Gastroesophageal sphincter (tissue), 4 donors: ENCODE measurements at regions not wholly inside any gene's neighbourhood (a gene's known extent, or its start where the extent isn't known, plus 50 kb on each side); places are given as distances from the start of the nearest gene placed in this dataset.

Source experiments
- ATAC-seq: fragments of 150-250 bp; one replicate; pipeline ENCODE4 v1.9.1; 2016; ENCODE audit warnings: mild to moderate bottlenecking, moderate library complexity
- H3K27ac ChIP-seq, 4 donors: fragments of 200-600 bp; sonication (generic) in 3 of 4; 1 replicate in 3 of 4; 2 replicates in 1 of 4; pipeline ENCODE4 v1.5.1; 2016 to 2019
- H3K27me3 ChIP-seq: fragments of 200-600 bp; sonication (generic); one replicate; pipeline ENCODE4 v1.5.1; 2019
- H3K36me3 ChIP-seq, 2 donors: fragments of 200-600 bp; sonication (generic); one replicate each; pipeline ENCODE4 v1.5.1; 2019; ENCODE audit warnings: control low read depth in 1 of 2
- H3K4me1 ChIP-seq, 3 donors: fragments of 200-600 bp; sonication (generic); 1 replicate in 2 of 3; 2 replicates in 1 of 3; pipeline ENCODE4 v1.5.1; 2016 to 2019; ENCODE audit warnings: control low read depth in 2 of 3
- H3K4me3 ChIP-seq, 2 donors: fragments of 200-600 bp; sonication (generic); one replicate each; pipeline ENCODE4 v1.5.1; 2019; ENCODE audit warnings: mild to moderate bottlenecking in 1 of 2, moderate library complexity in 1 of 2
- H3K9me3 ChIP-seq, 3 donors: fragments of 200-600 bp; sonication (generic); one replicate each; pipeline ENCODE4 v1.5.1; 2017 to 2019; ENCODE audit warnings: control low read depth in 2 of 3
- EP300 ChIP-seq: sonication (generic); formaldehyde crosslinking; IDR thresholded peaks from one replicate; pipeline ENCODE4 v1.6.1; 2017; ENCODE audit warnings: antibody characterized with exemption, mild to moderate bottlenecking
- POLR2AphosphoS5 ChIP-seq: sonication (generic); formaldehyde crosslinking; IDR thresholded peaks from one replicate; pipeline ENCODE4 v1.6.1; 2017; ENCODE audit warnings: antibody characterized with exemption
- WGBS, 2 donors: methylation state at CpG; one replicate each; pipeline ENCODE4 v1.1.5; 2018; ENCODE audit warnings: low coverage in 1 of 2; 5-methylcytosine and 5-hydroxymethylcytosine counted together
- TF ChIP-seq, protein P1 (sequence below), 4 experiments: fragments of 200-600 bp in 2 of 4; fragments of 450-650 bp in 2 of 4; sonication (generic) in 1 of 4; IDR thresholded peaks; one replicate each; pipeline ENCODE4 v1.5.1; 2017 to 2019; ENCODE audit warnings: antibody characterized with exemption in 4 of 4, mild to moderate bottlenecking in 2 of 4, moderate library complexity in 2 of 4

DNA sequence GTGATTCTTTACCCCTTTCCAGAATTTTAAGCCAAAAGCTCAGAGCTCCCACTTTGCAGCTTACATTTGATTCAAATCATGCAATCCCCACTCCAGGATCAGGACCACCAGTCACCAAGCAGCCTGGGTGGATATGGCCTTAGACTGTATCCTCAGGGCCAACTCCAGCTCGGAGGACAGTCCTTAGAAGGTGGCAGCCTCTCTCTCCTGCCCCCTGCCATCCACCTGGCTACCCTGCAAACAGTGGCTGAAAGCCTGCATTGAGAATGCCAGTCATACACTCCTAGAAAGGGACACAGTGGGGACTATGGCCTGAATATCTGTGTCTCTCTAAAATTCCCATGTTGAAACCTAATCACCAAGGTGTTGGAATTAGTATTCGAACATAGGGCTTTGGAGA is 50.0 kb upstream of the KCNMA1 start:
- Histone ChIP-seq H3K4me1 (no peaks in the 10 kb centered on the region), H3K36me3 (no peaks in the 10 kb centered on the region), H3K4me3 (no peak overlapping the region), H3K27ac (no peak overlapping the region), H3K27me3 (peaks cover 7% of the 10 kb centered on the region), H3K9me3 (no peaks in the 10 kb centered on the region)
- 100% methylated on average over 1 of the region's 2 CpGs; no CpG with 5 or more reads in 1 of the 2 donors for WGBS, 2 donors
- no peak for ATAC-seq
- TF ChIP-seq EP300, result no peak
- no peak for TF ChIP-seq POLR2AphosphoS5
- TF ChIP-seq, protein P1, sequence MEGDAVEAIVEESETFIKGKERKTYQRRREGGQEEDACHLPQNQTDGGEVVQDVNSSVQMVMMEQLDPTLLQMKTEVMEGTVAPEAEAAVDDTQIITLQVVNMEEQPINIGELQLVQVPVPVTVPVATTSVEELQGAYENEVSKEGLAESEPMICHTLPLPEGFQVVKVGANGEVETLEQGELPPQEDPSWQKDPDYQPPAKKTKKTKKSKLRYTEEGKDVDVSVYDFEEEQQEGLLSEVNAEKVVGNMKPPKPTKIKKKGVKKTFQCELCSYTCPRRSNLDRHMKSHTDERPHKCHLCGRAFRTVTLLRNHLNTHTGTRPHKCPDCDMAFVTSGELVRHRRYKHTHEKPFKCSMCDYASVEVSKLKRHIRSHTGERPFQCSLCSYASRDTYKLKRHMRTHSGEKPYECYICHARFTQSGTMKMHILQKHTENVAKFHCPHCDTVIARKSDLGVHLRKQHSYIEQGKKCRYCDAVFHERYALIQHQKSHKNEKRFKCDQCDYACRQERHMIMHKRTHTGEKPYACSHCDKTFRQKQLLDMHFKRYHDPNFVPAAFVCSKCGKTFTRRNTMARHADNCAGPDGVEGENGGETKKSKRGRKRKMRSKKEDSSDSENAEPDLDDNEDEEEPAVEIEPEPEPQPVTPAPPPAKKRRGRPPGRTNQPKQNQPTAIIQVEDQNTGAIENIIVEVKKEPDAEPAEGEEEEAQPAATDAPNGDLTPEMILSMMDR (IDR thresholded peaks at IDR 0.05), result no peak
